ENCODE measurements at regions not wholly inside any gene's neighbourhood (a gene's known extent, or its start where the extent isn't known, plus 50 kb on each side); places are given as distances from the start of the nearest gene placed in this dataset.
"Not testable (repeated sequence)": the region's sequence is repeated elsewhere in the genome, so short reads cannot be mapped to it uniquely, and the experiment has no call there.

- no peak for DNase-seq
Measured at GRCh38 chr11:89545691-89546090, 54.5 kb upstream of the NOX4 start.

DNA sequence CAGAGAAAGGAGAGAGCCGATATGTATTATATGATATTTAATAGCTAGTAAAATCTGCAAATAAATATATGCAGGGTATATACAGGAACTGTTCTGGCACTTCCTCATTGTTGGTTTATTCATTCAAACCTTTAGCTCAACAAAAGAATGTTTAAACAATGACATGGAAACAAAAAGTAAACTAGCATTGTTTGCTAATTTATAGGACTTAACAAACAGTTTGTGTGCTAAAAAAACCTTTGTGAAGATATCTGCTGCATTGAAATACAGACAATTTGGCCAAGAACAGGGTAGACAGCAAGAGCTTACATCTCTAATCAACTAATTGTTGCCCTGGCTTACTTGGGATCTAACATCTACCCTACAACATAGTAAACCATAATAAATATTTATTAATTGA is 64.6 kb upstream of the NOX4 start:
- not testable (repeated sequence) for DNase-seq

DNA sequence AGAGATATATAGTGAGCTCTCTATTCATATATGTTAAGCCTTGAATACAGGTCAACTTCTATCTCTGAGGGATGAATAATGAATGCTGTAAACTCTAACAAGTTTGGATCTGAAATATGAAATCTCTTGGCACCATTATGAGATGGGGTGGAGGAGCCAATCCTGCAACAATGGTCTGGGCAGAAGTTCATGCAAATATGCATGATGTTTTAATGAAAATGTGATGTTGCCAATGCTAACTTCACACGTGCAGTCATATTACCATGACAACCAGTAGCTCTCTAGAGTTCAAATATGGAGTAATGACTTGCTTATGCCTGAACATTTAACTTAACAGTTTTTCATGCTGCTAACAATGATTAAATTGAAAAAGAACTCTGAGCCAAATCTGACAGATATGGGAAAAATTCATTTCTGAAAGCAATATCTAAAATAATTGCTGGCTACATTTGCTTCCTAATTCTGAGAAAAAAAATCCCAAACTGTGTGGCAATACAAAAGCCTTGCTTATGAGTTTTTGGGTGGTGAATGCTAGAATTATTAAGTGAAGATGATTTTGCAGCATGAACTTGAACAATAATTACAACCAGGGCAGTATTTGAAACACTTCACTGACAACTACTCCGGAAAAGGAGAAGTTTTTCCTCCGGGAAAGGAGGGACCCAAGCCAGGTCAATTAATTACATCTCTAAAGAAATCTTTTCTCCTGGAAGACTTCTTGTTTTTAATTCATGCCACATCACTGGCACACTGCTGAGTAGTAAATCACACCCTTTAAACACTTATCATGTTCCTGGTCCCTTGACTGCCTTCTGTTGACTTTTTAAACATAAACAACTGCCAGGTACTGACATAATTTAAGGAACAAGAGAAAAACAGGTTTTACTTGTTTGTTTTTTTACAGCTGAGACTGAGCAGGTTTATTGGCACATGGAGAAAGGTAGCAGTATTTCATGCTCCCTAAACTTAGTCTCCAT is 65.8 kb upstream of the NOX4 start:
- peak; percentile 27 for DNase-seq

DNA sequence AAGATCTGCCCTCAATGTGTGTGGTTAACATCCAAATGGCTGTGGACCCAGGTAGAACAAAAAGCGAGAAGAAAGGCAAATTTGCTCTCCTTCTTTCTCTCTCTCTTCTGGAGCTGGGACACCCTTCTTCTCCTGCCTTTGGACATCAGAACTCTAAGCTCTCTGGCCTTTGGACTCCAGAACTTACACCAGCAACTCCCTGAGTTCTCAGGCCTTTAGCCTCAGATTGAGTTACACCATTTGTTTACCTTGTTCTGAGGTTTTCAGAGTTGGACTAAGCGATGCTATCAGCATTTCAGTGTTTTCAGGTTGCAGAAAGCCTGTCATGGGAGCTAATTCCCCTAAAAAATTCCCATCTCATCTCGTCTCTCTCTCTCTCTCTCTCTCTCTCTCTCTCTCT is 69.4 kb upstream of the NOX4 start:
- DNase-seq = not testable (repeated sequence)

GRCh38 chr11:89562731-89563130 is 71.6 kb upstream of the NOX4 start:
- DNase-seq = not testable (repeated sequence)

DNA sequence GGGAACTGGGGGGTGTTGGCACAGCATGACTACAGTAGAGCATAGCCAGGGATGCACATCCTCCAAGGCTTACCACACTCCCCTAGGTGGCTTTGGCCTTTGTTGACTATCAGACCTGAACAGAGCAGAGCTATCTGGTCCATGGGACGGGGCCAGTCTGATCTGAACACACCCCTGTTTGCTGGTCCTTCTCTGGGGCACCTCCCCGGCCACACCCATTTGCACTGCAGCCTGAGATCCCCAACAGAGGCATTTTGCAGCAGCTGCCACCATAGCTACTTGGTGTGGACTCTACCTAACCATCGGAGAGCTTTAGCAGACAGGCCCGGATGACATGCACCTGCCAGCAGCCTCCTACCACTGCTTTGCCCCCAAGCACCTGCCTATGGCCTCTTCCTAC is 75.8 kb upstream of the NOX4 start:
- DNase-seq = no peak

DNA sequence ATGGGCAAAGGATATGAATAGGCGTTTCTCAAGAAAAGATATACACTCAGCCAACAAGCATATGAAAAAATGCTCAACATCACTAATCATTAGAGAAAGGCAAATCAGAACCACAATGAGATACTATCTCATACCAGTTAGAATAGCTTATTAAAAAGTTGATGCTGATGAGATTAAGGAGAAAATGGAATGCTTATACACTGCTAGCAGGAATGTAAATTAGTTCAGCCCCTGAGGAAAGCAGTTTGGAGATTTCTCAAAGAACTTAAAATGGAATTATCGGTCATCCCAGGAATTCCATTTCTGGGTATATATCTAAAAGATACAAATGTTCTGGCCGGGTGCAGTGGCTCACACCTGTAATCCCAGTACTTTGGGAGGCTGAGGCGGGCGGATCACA is 78.2 kb upstream of the NOX4 start:
- not testable (repeated sequence) for DNase-seq

- DNase-seq = not testable (repeated sequence)
Measured at GRCh38 chr11:89571706-89572105, 80.5 kb upstream of the NOX4 start.

- not testable (repeated sequence) for DNase-seq
Measured at GRCh38 chr11:89575846-89576245, 84.7 kb upstream of the NOX4 start.

DNA sequence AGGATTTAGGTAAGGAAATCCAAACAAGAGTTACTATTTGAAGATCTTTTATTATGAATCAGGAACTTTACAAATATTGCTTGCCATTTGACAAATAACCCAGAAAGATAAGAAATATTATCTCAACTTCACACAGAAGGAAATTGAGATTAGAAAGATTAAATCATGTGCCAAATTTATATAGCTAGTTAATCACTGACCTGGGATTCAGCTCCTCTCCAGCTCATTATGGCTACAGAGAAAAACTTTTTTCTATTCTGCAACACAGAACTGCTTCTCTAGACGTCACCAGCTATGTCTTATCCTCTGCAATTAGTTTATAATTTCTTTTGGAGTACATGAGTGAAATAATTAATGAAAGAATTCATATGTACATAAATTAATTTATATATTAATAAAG is 86.3 kb upstream of the NOX4 start:
- not testable (repeated sequence) for DNase-seq

DNA sequence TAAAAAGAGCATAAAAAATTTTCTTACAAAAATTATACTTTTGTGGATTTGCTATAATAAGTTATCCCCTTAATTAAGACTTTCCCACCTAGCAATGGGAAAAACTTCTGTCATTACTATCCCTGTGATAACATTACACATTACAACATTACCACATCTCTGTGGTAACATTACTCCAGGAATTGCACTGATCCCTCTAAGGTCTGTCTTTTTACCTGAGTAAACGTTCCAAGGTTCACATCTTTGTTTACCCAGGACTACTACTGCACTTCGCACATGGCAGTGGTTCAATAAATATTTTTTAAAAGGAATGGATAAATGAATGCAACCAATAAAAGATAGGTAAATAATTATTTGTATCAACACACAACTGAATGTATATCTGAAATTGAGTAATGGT is 92.4 kb upstream of the NOX4 start:
- no peak for DNase-seq

GRCh38 chr11:89585046-89585445 is 93.9 kb upstream of the NOX4 start:
- not testable (repeated sequence) for DNase-seq

- DNase-seq = not testable (repeated sequence)
Measured at GRCh38 chr11:89585471-89585870, 94.3 kb upstream of the NOX4 start.

GRCh38 chr11:89589413-89589812 is 98.2 kb upstream of the NOX4 start:
- not testable (repeated sequence) for DNase-seq

- DNase-seq = peak; percentile 11
Measured at GRCh38 chr11:89590008-89590632, 98.9 kb upstream of the NOX4 start.

DNA sequence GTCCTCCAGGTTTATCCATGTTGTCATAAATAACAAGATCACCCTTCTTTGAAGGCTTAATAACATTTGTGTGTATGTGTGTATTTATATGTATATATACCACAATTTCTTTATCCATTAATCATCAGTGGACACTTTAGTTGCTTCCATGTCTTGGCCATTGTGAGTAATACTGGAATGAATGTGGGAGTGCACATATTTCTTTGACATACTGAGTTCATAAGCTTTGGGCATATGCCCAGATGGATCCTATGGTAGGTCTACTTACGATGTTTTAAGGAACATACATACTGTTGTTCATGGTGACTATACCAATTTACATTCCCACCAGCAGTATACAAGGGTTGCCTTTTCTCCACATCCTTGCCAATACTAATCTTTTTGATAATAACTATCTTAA is 108.8 kb upstream of the TRIM77 start:
- not testable (repeated sequence) for DNase-seq

DNA sequence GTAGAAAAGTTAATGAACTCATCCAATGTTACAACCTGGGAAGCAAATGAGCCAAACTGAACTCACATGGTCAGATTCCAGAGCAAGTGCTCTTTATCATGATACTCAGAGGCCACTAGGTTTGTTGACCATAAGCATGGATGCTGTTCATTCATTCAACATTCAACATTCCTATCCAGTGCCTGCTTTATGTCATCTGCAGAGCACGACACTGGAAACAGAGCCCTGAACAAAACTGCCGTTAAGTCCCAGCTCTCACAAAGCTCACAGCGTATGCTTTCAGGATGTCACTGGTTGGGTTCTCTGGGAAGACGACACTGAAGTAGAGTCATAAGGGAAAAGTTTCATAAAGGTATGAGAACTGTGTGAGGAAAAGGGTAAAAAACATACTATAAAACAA is 105.8 kb upstream of the TRIM77 start:
- no peak for DNase-seq

DNA sequence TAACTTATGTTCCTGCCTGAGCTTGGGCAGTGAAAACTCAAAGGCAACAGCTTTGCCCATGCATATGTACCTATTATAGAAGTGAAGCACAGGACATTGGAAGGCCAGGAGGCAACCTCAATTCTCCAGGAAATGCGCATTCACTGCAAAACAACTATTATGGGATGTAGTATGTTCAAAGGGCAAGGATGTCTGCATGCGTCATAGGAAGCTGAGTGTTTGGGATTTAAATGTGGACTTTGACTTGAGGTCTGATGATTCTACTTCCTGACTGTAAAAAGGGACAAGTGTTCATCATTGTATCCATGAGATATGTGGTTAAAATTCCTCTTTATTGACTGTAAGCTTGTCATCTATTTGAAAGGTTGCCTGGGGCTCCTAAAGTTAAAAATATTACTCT is 103.3 kb upstream of the TRIM77 start:
- DNase-seq = not testable (repeated sequence)

GRCh38 chr11:89607497-89607896 is 102.6 kb upstream of the TRIM77 start:
- not testable (repeated sequence) for DNase-seq

GRCh38 chr11:89608234-89608966 is 101.7 kb upstream of the TRIM77 start:
- no peak for DNase-seq

- DNase-seq = no peak
Measured at GRCh38 chr11:89612096-89612495, 98.0 kb upstream of the TRIM77 start.

GRCh38 chr11:89613911-89614310 is 96.2 kb upstream of the TRIM77 start:
- no peak for DNase-seq

DNA sequence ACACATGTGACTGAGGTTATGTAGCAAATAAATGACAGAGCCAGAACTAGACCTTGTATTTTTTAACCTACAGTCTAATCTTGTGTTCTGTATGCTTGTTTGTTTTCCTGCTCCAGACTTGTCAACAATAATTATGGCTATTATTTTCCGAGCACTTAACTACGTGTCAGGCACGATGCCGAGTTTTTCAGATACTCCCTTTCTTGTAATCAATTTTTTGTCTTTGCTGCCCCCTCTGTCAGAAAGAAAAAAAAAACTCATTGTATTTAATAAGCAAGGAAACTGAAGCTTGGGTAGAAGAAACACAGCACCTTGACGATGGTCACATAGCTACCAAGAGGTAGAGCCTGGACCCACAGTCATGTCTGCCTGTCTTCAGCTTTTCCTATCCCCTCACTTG is 95.7 kb upstream of the TRIM77 start:
- DNase-seq = not testable (repeated sequence)
